Superior temporal gyrus (tissue), 1 donor: ENCODE measurements at regions not wholly inside any gene's neighbourhood (a gene's known extent, or its start where the extent isn't known, plus 50 kb on each side); places are given as distances from the start of the nearest gene placed in this dataset.
A peak's percentile ranks its signal among the peaks of the same experiment; 100 is the strongest.
"Not testable (repeated sequence)": the region's sequence is repeated elsewhere in the genome, so short reads cannot be mapped to it uniquely, and the experiment has no call there.

ENCODE experiments used
- DNase-seq: peaks from one replicate; pipeline ENCODE4 v3.0.0-alpha.2; 2016; ENCODE audit errors: extremely low spot score

GRCh38 chr2:2664989-2665833 lies 334.1 kb upstream of the MYT1L start:
- no peak for DNase-seq

GRCh38 chr2:2663401-2664036 lies 332.4 kb upstream of the MYT1L start:
- no peak for DNase-seq

- no peak for DNase-seq
Measured at GRCh38 chr2:2662847-2663356, 331.8 kb upstream of the MYT1L start.

- no peak for DNase-seq
Measured at GRCh38 chr2:2662037-2662846, 331.2 kb upstream of the MYT1L start.

GRCh38 chr2:2660789-2661355 lies 329.8 kb upstream of the MYT1L start:
- DNase-seq: no peak

GRCh38 chr2:2657121-2657962 lies 326.3 kb upstream of the MYT1L start:
- no peak for DNase-seq

GRCh38 chr2:2656115-2657011 lies 325.3 kb upstream of the MYT1L start:
- peak; percentile 62 for DNase-seq

- peak; percentile 53 for DNase-seq
Measured at GRCh38 chr2:2655453-2656114, 324.5 kb upstream of the MYT1L start.

GRCh38 chr2:2653231-2653630 lies 322.2 kb upstream of the MYT1L start:
- no peak for DNase-seq

- DNase-seq: no peak
Measured at GRCh38 chr2:2650608-2651375, 319.7 kb upstream of the MYT1L start.

- no peak for DNase-seq
Measured at GRCh38 chr2:2649109-2650072, 318.3 kb upstream of the MYT1L start.

GRCh38 chr2:2648094-2648493 lies 317.0 kb upstream of the MYT1L start:
- no peak for DNase-seq

- no peak for DNase-seq
Measured at GRCh38 chr2:2647141-2647541, 316.1 kb upstream of the MYT1L start.

- DNase-seq: no peak
Measured at GRCh38 chr2:2646433-2647051, 315.5 kb upstream of the MYT1L start.

- DNase-seq: no peak
Measured at GRCh38 chr2:2645162-2645855, 314.2 kb upstream of the MYT1L start.

- not testable (repeated sequence) for DNase-seq
Measured at GRCh38 chr2:2644751-2645150, 313.7 kb upstream of the MYT1L start.
